Left colon (tissue), 2 donors: ENCODE measurements at regions not wholly inside any gene's neighbourhood (a gene's known extent, or its start where the extent isn't known, plus 50 kb on each side); places are given as distances from the start of the nearest gene placed in this dataset.
"Not testable (repeated sequence)": the region's sequence is repeated elsewhere in the genome, so short reads cannot be mapped to it uniquely, and the experiment has no call there.

Experiments
- ATAC-seq: fragments of 200-7000 bp; cut with Tn5 transposase; one replicate; pipeline ENCODE4 v1.9.1; 2020; ENCODE audit warnings: mild to moderate bottlenecking, moderate library complexity
- DNase-seq, 2 donors: peaks; one replicate each; pipeline ENCODE4 v3.0.0-alpha.2; 2020
- intact Hi-C, 2 donors: fragments of 100-400 bp; cut with DNase I in 1 of 2; cut with micrococcal nuclease in 1 of 2; formaldehyde crosslinking; loops; one replicate each; pipeline versions ENCODE4 v1.11.2 to v1.14.0; 2022; cut with DNase I, micrococcal nuclease
- donor health status: DM: no; HTN: no; CAD: no.
- donor health status: DM: yes; HTN: yes; CAD: no.

- ATAC-seq, DNase-seq, intact Hi-C loops: not testable (repeated sequence)
Observed at GRCh38 chr3:195999176-195999575, 82.7 kb downstream of the TFRC start.

DNA sequence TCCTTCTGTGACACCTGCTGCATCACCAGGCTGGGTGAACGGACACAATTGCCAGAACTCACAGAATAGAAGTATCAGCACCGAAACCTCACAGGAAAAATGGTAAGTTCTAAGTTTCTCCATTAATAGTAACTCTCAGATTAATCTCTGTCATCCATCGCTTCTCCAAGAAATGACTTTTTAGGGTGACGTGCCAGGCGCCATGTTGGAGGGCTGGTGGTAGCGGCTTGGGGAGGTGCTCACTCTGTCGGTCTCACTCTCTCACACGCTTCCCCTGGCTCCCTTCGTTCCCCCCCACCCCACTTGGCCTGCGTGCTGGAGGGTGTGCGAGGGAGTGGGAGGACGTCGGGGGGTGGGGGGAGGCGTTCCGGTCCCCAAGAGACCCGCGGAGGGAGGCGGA lies 85.6 kb downstream of the TFRC start:
- ATAC-seq, DNase-seq, intact Hi-C loops: not testable (repeated sequence)

GRCh38 chr3:195994343-195994742 lies 86.0 kb upstream of the TNK2 start:
- intact Hi-C loops = not testable (repeated sequence)

GRCh38 chr3:195993671-195994070 lies 85.3 kb upstream of the TNK2 start:
- DNase-seq, intact Hi-C loops, ATAC-seq: not testable (repeated sequence)

More at GRCh38 chr3:195994343-195994742, 86.0 kb upstream of the TNK2 start:
- DNase-seq = peak; percentile 42 to 51
- not testable (repeated sequence) for ATAC-seq

DNA sequence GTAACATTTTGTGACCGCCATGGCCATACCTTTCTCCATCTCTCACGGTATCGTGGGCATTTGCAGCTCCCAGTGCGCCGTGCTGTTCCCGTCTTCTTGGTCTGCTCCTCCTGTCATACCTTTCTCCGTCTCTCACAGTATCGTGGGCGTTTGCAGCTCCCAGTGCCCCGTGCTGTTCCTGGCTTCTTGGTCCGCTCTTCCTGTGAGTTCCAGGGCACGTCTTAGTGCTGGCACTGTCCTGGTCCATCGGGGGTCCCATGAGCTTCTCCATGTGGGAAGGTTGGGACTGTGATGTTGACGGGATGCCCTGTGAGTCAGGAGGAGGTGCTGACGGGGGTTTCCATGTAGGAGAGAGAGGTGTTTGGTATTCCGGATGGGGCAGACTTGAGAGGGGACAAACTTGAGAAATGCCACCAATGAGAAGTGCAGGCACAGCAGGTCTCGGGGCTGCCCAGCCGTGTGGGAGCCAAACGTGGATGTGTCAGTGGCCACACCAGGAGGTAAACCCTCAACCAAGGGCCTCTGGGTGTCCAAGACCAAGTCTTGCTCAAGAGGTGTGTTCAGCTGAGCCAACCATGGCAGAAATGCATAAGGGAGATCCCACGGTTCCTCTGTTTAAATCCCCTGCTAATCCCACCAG lies 84.7 kb upstream of the TNK2 start:
- DNase-seq, ATAC-seq, intact Hi-C loops: not testable (repeated sequence)

GRCh38 chr3:195991986-195992385 lies 83.6 kb upstream of the TNK2 start:
- intact Hi-C loops, DNase-seq, ATAC-seq: not testable (repeated sequence)

DNA sequence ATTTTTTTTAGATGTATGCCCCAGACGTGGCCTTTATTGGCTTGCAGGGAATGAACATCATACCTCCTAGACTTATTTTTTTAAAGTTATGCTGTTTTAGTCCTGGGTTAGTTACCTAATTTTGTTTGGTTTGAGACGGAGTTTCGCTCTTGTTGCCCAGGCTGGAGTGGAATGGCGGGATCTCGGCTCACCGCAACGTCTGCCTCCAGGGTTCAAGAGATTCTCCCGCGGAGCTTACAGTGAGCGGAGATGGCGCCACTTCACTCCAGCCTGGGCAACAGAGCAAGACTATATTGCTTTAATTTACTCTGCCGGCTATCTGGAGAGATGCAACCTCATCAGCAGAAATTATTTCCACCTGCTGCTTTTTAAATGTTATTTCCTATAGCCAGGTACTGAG lies 82.9 kb upstream of the TNK2 start:
- DNase-seq, ATAC-seq, intact Hi-C loops: not testable (repeated sequence)

- ATAC-seq, DNase-seq, intact Hi-C loops: not testable (repeated sequence)
Observed at GRCh38 chr3:195990841-195991174, 82.5 kb upstream of the TNK2 start.

DNA sequence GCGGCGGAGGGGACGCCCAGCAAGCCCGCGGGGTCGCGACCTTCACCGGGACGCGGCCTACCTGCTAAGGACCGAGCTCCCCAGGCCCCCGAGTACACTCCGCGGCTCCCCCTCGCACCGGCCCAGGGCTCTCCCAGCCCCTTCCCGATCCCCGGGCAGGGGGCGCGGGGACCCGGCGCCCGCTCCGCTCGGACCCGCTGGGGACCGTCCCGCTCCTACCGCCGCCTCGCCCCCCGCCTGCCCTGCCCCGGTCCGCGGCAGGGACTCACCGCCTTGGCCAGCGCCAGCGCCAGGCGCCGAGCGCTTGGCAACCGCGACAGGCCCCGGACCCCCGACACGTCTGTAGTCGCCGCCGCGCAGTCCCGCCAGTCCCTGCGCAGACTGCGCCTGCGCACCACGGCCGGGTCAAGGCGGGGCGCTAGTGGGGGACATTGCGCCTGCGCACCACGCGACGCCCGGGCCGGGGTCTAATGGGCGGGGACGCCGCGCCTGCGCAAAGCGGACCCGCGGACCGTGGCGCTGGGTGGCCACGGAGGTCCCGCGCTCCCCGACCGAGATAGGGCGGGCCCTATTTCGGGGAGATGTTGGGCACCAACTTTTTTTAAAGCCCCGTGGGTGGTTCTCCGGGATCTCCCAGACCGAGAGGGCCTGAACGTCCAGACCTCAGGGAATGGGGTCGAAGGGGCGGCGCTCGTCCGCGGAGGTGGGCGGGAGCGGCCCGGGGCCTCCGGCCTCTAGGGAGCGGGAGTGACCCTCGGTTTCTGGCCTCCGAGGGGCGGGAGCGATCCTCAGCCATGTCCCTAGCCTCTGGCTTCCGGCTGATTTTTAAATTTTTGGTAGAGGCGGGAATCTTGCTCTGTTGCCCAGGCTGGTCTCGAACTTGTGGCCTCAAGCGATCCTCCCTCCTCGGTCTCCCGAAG lies 81.8 kb upstream of the TNK2 start:
- ATAC-seq (peak; percentile 87), DNase-seq (peak; percentile 87 to 97)
- intact Hi-C loops = not testable (repeated sequence)

GRCh38 chr3:195989197-195989920 lies 81.0 kb upstream of the TNK2 start:
- ATAC-seq (peak; percentile 86), DNase-seq (peak; percentile 71 to 73)
- intact Hi-C loops = not testable (repeated sequence)

- ATAC-seq, intact Hi-C loops, DNase-seq: not testable (repeated sequence)
Observed at GRCh38 chr3:195988764-195989163, 80.4 kb upstream of the TNK2 start.

DNA sequence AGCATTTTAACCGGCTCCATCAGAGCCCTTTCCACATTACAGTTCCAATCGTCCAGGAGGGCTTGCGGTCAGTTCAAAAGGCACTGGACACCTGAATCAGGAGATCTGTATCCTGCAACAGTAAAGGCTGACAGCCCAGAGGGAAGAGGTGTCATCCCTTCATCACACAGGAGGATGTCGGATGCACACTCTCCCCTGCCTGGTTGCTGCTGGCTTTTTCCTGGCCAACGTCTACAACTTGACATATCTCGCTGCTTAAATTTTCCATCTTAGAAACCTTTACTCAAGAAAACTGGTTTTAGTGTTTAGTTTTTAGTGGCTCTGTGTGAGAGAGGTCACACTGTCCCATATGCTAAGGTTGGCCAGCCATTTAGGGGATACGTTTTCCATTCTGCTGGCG lies 78.7 kb upstream of the TNK2 start:
- intact Hi-C loops, DNase-seq, ATAC-seq: not testable (repeated sequence)

GRCh38 chr3:195986576-195986975 lies 78.2 kb upstream of the TNK2 start:
- DNase-seq, intact Hi-C loops, ATAC-seq: not testable (repeated sequence)

DNA sequence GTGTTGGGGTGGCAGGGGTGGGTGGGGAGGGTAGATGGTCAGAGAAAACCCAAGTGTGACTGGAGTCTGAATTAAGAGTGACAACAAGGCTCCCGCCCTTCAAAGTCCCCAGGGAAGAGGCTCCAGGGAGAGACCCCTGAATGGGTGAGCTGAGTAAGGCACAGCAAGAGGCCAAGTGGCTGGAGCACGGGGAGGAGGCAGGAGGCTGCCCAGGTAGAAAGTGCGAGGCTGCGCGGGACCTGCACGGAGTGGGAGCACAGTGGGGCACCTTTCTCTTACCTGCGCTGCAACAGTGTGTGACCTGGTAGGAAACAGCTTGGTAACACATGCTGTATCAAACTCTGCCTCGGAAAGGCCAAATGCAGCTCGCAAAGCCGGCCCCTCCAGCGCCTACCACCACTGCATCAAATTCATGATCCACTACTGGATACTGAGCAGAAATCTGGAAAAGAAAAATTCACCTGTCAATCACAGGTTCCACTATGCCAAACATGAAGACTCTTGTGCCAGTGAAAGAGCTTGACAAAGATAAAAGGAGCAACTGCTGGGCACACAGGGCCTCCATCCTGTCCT lies 77.1 kb upstream of the TNK2 start:
- DNase-seq, intact Hi-C loops, ATAC-seq: not testable (repeated sequence)

DNA sequence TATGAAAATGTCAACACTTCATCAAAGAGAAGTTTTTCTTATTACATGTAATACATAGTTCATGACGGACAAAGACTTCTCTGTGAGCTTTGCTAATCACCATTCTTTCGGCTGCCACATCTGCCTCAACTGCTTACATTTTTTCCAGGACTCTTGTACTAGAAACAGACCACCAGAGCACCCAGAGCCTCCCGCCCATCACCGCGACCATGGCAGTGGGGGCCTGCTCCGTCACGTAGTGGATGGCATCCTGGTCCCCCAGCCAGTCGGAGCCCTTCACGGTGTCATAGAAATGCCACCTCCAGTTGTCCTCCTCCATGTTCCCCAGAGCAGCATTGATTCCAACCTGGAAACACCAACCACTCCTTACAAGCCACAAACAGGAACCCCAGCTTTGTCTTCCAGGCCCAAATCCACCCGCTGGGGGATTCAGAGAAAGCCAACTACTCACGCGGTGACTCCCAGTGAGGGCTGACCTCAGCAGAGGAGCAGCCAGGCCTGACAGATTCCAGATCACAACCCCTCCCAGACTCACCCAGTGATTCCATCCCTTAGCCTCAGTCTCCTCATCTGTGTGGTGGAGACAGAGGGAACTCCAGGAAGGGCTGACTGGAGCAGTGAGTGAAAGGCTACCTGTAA lies 76.2 kb upstream of the TNK2 start:
- DNase-seq, intact Hi-C loops, ATAC-seq: not testable (repeated sequence)

DNA sequence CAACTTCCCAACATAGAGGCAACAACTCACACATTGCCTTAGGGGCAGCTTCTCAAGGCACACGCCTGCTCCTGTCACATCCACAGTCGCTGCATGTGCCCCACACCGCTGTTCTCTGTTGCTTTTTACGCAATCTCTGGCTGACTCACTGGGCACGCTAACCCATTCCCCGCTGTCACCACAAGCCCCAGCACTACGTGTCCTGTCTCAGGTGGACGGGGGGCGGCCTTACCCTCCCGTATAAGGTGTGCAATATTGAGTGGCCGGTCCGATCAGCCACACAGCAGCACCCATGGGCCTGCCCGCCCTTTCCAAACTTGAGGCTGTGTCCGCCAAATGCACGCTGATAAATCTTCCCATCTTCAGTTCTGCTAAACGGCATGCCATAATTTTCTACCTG lies 75.5 kb upstream of the TNK2 start:
- intact Hi-C loops, ATAC-seq: not testable (repeated sequence)

GRCh38 chr3:195982754-195983153 lies 74.4 kb upstream of the TNK2 start:
- DNase-seq = not testable (repeated sequence)

More for the DNA sequence above, 75.5 kb upstream of the TNK2 start:
- DNase-seq = not testable (repeated sequence)

GRCh38 chr3:195981778-195982177 lies 73.4 kb upstream of the TNK2 start:
- DNase-seq = not testable (repeated sequence)

More at GRCh38 chr3:195982754-195983153, 74.4 kb upstream of the TNK2 start:
- ATAC-seq, intact Hi-C loops: not testable (repeated sequence)

More at GRCh38 chr3:195981778-195982177, 73.4 kb upstream of the TNK2 start:
- ATAC-seq, intact Hi-C loops: not testable (repeated sequence)
